HEK293 (cell line): ENCODE measurements at regions not wholly inside any gene's neighbourhood (a gene's known extent, or its start where the extent isn't known, plus 50 kb on each side); places are given as distances from the start of the nearest gene placed in this dataset.

ENCODE experiments used
- CTCF ChIA-PET: fragments of 350-600 bp; formaldehyde crosslinking; extraction: SDS; loops from one replicate; lab custom pipeline; 2021; ENCODE audit warnings: antibody characterized with exemption; lab: Yijun Ruan, JAX
- POLR2A ChIA-PET: fragments of 300-600 bp; formaldehyde crosslinking; extraction: SDS; loops from one replicate; lab custom pipeline; 2020; ENCODE audit warnings: antibody characterized with exemption, inconsistent platforms; lab: Yijun Ruan, JAX
- H3K27ac ChIP-seq: fragments of 200-500 bp; sonication (Bioruptor generic); 2 replicates; pipeline ENCODE4 v1.5.1; 2014; ENCODE audit warnings: low read depth, low read length, control low read depth, inconsistent platforms; ENCODE audit errors: extremely low read depth
- H3K36me3 ChIP-seq, 2 experiments: fragments of 200-500 bp in 1 of 2; sonication (Bioruptor generic) in 1 of 2; 1 replicate in 1 of 2; 2 replicates in 1 of 2; pipeline ENCODE4 v1.5.1; 2014 to 2017; ENCODE audit warnings: inconsistent platforms in 2 of 2, low read length in 2 of 2; ENCODE audit not compliant: control insufficient read depth in 2 of 2, insufficient read depth in 1 of 2
- H3K4me1 ChIP-seq: fragments of 200-500 bp; sonication (Bioruptor generic); 2 replicates; pipeline ENCODE4 v1.5.1; 2014; ENCODE audit warnings: mild to moderate bottlenecking, low read length, inconsistent platforms; ENCODE audit not compliant: control insufficient read depth, insufficient read depth
- H3K4me3 ChIP-seq: 2 replicates; pipeline ENCODE4 v1.5.1; 2011; ENCODE audit warnings: low read depth, mild to moderate bottlenecking, control low read depth, low read length, moderate library complexity
- H3K9me3 ChIP-seq: fragments of 200-500 bp; sonication (Bioruptor generic); 2 replicates; pipeline ENCODE4 v1.5.1; 2014; ENCODE audit warnings: low read depth, low read length, inconsistent platforms; ENCODE audit not compliant: control insufficient read depth, insufficient read depth
- KLF16 ChIP-seq: fragments of 450-650 bp; formaldehyde crosslinking; IDR thresholded peaks from 2 replicates; pipeline ENCODE4 v1.5.1; 2017; ENCODE audit warnings: missing biosample characterization, missing genetic modification characterization
- KLF8 ChIP-seq: fragments of 450-650 bp; formaldehyde crosslinking; IDR thresholded peaks from 2 replicates; pipeline ENCODE4 v1.5.1; 2016; ENCODE audit warnings: missing biosample characterization, missing genetic modification characterization
- ZIC2 ChIP-seq: fragments of 450-650 bp; formaldehyde crosslinking; IDR thresholded peaks from 2 replicates; pipeline ENCODE4 v1.5.1; 2016; ENCODE audit warnings: missing biosample characterization, missing genetic modification characterization
- ZNF157 ChIP-seq: fragments of 450-650 bp; formaldehyde crosslinking; IDR thresholded peaks from 2 replicates; pipeline ENCODE4 v1.5.1; 2016; ENCODE audit warnings: missing biosample characterization, missing genetic modification characterization
- ZNF19 ChIP-seq: fragments of 450-650 bp; formaldehyde crosslinking; IDR thresholded peaks from 2 replicates; pipeline ENCODE4; 2016; ENCODE audit warnings: missing biosample characterization, missing genetic modification characterization, low read depth
- ZNF202 ChIP-seq: fragments of 450-650 bp; formaldehyde crosslinking; IDR thresholded peaks from 2 replicates; pipeline ENCODE4 v1.5.1; 2016; ENCODE audit warnings: missing biosample characterization, missing genetic modification characterization, borderline replicate concordance
- ZNF239 ChIP-seq: fragments of 450-650 bp; formaldehyde crosslinking; IDR thresholded peaks from 2 replicates; pipeline ENCODE4 v1.5.1; 2016; ENCODE audit warnings: missing biosample characterization, missing genetic modification characterization
- ZNF311 ChIP-seq: fragments of 450-650 bp; formaldehyde crosslinking; IDR thresholded peaks from 2 replicates; pipeline ENCODE4 v1.5.1; 2017; ENCODE audit warnings: missing biosample characterization, missing genetic modification characterization, borderline replicate concordance
- ZNF416 ChIP-seq: fragments of 450-650 bp; formaldehyde crosslinking; IDR thresholded peaks from 2 replicates; pipeline ENCODE4 v1.5.1; 2016; ENCODE audit warnings: missing biosample characterization, missing genetic modification characterization
- ZNF600 ChIP-seq: fragments of 450-650 bp; formaldehyde crosslinking; IDR thresholded peaks from 2 replicates; pipeline ENCODE4 v1.5.1; 2016; ENCODE audit warnings: missing biosample characterization, missing genetic modification characterization
- ZSCAN30 ChIP-seq: fragments of 450-650 bp; IDR thresholded peaks from 2 replicates; pipeline ENCODE4 v1.5.1; 2018; ENCODE audit warnings: missing biosample characterization, mild to moderate bottlenecking, missing genetic modification characterization, moderate library complexity
- TF ChIP-seq, protein P1 (sequence below): fragments of 450-650 bp; formaldehyde crosslinking; IDR thresholded peaks from 2 replicates; pipeline ENCODE4 v1.5.1; 2016; ENCODE audit warnings: missing biosample characterization, missing genetic modification characterization
- TF ChIP-seq, protein P2 (sequence below): fragments of 450-650 bp; formaldehyde crosslinking; IDR thresholded peaks from 2 replicates; pipeline ENCODE4 v1.5.1; 2016; ENCODE audit warnings: missing biosample characterization, missing genetic modification characterization
- TF ChIP-seq, protein P3 (sequence below): fragments of 450-650 bp; formaldehyde crosslinking; IDR thresholded peaks from 2 replicates; pipeline ENCODE4 v1.5.1; 2016; ENCODE audit warnings: missing biosample characterization, missing genetic modification characterization
- TF ChIP-seq, protein P4 (sequence below): fragments of 450-650 bp; formaldehyde crosslinking; IDR thresholded peaks from 2 replicates; pipeline ENCODE4 v1.5.1; 2016; ENCODE audit warnings: missing biosample characterization, missing genetic modification characterization
- TF ChIP-seq, protein P5 (sequence below): fragments of 450-650 bp; formaldehyde crosslinking; IDR thresholded peaks from 2 replicates; pipeline ENCODE4 v1.5.1; 2016; ENCODE audit warnings: missing biosample characterization, missing genetic modification characterization, low read depth
- TF ChIP-seq, protein P6 (sequence below): fragments of 450-650 bp; formaldehyde crosslinking; IDR thresholded peaks from 2 replicates; pipeline ENCODE4 v1.5.1; 2016; ENCODE audit warnings: missing biosample characterization, missing genetic modification characterization
- TF ChIP-seq, protein P7 (sequence below): fragments of 450-650 bp; formaldehyde crosslinking; IDR thresholded peaks from 2 replicates; pipeline ENCODE4 v1.5.1; 2016; ENCODE audit warnings: missing biosample characterization, missing genetic modification characterization
- TF ChIP-seq, protein P8 (sequence below): fragments of 450-650 bp; formaldehyde crosslinking; IDR thresholded peaks from 2 replicates; pipeline ENCODE4 v1.5.1; 2016; ENCODE audit warnings: missing biosample characterization, missing genetic modification characterization

DNA sequence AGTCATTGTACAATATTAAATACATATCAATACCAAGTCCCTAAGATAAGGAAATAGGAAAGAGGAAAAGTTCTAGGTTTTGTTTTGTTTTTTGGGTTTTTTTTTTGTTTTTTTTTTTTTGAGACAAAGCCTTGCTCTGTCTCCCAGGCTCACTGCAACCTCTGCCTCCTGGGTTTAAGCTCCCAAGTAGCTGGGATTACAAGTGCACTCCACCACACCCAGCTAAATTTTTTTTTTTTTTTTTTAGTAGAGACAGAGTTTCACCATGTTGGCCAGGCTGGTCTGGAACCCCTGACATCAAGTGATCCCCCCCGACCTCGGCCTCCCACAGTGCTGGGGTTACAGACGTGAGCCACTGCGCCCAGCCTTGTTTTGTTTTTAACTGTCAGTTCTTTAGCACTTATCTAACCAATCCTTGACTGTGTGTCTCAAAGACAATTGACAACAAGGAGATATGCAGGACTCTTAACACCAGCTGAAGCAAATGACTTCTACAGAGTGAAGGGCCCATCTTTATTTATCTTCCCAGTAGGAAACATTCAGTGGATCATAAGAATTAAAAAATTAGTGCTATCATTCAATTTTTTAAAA is 100.0 kb upstream of the RAP2B start (continued):
- TF ChIP-seq, protein P1, sequence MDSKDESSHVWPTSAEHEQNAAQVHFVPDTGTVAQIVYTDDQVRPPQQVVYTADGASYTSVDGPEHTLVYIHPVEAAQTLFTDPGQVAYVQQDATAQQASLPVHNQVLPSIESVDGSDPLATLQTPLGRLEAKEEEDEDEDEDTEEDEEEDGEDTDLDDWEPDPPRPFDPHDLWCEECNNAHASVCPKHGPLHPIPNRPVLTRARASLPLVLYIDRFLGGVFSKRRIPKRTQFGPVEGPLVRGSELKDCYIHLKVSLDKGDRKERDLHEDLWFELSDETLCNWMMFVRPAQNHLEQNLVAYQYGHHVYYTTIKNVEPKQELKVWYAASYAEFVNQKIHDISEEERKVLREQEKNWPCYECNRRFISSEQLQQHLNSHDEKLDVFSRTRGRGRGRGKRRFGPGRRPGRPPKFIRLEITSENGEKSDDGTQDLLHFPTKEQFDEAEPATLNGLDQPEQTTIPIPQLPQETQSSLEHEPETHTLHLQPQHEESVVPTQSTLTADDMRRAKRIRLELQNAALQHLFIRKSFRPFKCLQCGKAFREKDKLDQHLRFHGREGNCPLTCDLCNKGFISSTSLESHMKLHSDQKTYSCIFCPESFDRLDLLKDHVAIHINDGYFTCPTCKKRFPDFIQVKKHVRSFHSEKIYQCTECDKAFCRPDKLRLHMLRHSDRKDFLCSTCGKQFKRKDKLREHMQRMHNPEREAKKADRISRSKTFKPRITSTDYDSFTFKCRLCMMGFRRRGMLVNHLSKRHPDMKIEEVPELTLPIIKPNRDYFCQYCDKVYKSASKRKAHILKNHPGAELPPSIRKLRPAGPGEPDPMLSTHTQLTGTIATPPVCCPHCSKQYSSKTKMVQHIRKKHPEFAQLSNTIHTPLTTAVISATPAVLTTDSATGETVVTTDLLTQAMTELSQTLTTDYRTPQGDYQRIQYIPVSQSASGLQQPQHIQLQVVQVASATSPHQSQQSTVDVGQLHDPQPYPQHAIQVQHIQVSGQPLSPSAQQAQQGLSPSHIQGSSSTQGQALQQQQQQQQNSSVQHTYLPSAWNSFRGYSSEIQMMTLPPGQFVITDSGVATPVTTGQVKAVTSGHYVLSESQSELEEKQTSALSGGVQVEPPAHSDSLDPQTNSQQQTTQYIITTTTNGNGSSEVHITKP: no peak
- no peak for TF ChIP-seq ZNF157
- TF ChIP-seq, protein P2, sequence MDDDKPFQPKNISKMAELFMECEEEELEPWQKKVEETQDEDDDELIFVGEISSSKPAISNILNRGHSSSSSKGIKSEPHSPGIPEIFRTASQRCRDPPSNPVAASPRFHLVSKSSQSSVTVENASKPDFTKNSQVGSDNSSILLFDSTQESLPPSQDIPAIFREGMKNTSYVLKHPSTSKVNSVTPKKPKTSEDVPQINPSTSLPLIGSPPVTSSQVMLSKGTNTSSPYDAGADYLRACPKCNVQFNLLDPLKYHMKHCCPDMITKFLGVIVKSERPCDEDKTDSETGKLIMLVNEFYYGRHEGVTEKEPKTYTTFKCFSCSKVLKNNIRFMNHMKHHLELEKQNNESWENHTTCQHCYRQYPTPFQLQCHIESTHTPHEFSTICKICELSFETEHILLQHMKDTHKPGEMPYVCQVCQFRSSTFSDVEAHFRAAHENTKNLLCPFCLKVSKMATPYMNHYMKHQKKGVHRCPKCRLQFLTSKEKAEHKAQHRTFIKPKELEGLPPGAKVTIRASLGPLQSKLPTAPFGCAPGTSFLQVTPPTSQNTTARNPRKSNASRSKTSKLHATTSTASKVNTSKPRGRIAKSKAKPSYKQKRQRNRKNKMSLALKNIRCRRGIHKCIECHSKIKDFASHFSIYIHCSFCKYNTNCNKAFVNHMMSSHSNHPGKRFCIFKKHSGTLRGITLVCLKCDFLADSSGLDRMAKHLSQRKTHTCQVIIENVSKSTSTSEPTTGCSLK (tag by site-specific recombination): no peak
- TF ChIP-seq, protein P3, sequence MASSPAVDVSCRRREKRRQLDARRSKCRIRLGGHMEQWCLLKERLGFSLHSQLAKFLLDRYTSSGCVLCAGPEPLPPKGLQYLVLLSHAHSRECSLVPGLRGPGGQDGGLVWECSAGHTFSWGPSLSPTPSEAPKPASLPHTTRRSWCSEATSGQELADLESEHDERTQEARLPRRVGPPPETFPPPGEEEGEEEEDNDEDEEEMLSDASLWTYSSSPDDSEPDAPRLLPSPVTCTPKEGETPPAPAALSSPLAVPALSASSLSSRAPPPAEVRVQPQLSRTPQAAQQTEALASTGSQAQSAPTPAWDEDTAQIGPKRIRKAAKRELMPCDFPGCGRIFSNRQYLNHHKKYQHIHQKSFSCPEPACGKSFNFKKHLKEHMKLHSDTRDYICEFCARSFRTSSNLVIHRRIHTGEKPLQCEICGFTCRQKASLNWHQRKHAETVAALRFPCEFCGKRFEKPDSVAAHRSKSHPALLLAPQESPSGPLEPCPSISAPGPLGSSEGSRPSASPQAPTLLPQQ (tag by site-specific recombination): no peak
- TF ChIP-seq, all 188 proteins: peak for 0

DNA sequence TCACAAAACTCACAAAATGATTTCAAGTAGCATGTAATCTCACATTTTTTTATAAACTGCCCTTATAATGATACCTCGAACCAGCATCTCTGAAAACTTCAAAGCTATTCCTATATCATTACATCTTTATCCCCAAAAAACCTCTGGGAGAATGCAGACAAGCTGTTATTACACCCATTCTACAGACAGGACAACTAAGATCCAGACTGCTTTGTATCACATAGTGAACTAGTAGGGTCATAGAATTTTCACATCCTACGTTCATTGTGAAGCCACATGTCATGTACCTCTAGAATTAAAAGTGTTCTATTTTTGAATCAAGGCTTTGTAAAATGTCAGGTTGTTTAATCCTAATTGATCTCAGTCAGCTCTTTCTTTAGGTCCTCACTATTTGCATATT is 98.7 kb upstream of the RAP2B start:
- ChIA-PET CTCF (no interaction called here), POLR2A (no interaction called here)
- no peaks in the 10 kb centered on the region for H3K36me3 ChIP-seq
- TF ChIP-seq KLF8 (tag by site-specific recombination) (no peak), ZNF311 (tag by site-specific recombination) (no peak), ZNF19 (tag by site-specific recombination) (no peak), ZNF239 (tag by site-specific recombination) (no peak), ZNF600 (tag by site-specific recombination) (no peak), ZSCAN30 (tag by site-specific recombination) (no peak), ZNF202 (tag by site-specific recombination) (no peak), ZIC2 (tag by site-specific recombination) (no peak), KLF16 (tag by site-specific recombination) (no peak), ZNF416 (no peak)
- TF ChIP-seq, protein P4, sequence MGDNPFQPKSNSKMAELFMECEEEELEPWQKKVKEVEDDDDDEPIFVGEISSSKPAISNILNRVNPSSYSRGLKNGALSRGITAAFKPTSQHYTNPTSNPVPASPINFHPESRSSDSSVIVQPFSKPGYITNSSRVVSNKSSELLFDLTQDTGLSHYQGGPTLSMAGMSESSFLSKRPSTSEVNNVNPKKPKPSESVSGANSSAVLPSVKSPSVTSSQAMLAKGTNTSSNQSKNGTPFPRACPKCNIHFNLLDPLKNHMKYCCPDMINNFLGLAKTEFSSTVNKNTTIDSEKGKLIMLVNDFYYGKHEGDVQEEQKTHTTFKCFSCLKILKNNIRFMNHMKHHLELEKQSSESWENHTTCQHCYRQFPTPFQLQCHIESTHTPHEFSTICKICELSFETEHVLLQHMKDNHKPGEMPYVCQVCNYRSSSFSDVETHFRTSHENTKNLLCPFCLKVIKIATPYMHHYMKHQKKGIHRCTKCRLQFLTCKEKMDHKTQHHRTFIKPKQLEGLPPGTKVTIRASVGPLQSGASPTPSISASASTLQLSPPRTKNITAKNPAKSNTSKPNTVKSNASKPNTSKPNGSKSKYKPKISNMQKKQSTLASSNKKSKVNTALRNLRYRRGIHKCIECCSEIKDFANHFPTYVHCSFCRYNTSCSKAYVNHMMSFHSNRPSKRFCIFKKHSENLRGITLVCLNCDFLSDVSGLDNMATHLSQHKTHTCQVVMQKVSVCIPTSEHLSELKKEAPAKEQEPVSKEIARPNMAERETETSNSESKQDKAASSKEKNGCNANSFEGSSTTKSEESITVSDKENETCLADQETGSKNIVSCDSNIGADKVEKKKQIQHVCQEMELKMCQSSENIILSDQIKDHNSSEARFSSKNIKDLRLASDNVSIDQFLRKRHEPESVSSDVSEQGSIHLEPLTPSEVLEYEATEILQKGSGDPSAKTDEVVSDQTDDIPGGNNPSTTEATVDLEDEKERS (tag by site-specific recombination): no peak
- TF ChIP-seq, protein P5, sequence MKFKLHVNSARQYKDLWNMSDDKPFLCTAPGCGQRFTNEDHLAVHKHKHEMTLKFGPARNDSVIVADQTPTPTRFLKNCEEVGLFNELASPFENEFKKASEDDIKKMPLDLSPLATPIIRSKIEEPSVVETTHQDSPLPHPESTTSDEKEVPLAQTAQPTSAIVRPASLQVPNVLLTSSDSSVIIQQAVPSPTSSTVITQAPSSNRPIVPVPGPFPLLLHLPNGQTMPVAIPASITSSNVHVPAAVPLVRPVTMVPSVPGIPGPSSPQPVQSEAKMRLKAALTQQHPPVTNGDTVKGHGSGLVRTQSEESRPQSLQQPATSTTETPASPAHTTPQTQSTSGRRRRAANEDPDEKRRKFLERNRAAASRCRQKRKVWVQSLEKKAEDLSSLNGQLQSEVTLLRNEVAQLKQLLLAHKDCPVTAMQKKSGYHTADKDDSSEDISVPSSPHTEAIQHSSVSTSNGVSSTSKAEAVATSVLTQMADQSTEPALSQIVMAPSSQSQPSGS (tag by site-specific recombination): no peak
- TF ChIP-seq, protein P6, sequence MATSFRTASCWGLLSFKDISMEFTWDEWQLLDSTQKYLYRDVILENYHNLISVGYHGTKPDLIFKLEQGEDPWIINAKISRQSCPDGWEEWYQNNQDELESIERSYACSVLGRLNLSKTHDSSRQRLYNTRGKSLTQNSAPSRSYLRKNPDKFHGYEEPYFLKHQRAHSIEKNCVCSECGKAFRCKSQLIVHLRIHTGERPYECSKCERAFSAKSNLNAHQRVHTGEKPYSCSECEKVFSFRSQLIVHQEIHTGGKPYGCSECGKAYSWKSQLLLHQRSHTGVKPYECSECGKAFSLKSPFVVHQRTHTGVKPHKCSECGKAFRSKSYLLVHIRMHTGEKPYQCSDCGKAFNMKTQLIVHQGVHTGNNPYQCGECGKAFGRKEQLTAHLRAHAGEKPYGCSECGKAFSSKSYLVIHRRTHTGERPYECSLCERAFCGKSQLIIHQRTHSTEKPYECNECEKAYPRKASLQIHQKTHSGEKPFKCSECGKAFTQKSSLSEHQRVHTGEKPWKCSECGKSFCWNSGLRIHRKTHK (tag by site-specific recombination): no peak
- TF ChIP-seq, protein P7, sequence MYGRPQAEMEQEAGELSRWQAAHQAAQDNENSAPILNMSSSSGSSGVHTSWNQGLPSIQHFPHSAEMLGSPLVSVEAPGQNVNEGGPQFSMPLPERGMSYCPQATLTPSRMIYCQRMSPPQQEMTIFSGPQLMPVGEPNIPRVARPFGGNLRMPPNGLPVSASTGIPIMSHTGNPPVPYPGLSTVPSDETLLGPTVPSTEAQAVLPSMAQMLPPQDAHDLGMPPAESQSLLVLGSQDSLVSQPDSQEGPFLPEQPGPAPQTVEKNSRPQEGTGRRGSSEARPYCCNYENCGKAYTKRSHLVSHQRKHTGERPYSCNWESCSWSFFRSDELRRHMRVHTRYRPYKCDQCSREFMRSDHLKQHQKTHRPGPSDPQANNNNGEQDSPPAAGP (tag by site-specific recombination): no peak
- TF ChIP-seq, protein P8, sequence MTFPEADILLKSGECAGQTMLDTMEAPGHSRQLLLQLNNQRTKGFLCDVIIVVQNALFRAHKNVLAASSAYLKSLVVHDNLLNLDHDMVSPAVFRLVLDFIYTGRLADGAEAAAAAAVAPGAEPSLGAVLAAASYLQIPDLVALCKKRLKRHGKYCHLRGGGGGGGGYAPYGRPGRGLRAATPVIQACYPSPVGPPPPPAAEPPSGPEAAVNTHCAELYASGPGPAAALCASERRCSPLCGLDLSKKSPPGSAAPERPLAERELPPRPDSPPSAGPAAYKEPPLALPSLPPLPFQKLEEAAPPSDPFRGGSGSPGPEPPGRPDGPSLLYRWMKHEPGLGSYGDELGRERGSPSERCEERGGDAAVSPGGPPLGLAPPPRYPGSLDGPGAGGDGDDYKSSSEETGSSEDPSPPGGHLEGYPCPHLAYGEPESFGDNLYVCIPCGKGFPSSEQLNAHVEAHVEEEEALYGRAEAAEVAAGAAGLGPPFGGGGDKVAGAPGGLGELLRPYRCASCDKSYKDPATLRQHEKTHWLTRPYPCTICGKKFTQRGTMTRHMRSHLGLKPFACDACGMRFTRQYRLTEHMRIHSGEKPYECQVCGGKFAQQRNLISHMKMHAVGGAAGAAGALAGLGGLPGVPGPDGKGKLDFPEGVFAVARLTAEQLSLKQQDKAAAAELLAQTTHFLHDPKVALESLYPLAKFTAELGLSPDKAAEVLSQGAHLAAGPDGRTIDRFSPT: no peak

More for the DNA sequence above, 98.7 kb upstream of the RAP2B start:
- Histone ChIP-seq H3K9me3 (no peaks in the 10 kb centered on the region), H3K4me1 (no peaks in the 10 kb centered on the region), H3K4me3 (no peak overlapping the region), H3K27ac (no peak overlapping the region)
